Osteoblast (primary cell): ENCODE measurements at regions not wholly inside any gene's neighbourhood (a gene's known extent, or its start where the extent isn't known, plus 50 kb on each side); places are given as distances from the start of the nearest gene placed in this dataset.
A peak's percentile ranks its signal among the peaks of the same experiment; 100 is the strongest.

Experiments
- DNase-seq: peaks from one replicate; pipeline ENCODE4 v3.0.0; 2011; ENCODE audit warnings: low spot score, mixed read lengths; ENCODE audit not compliant: insufficient read length; ENCODE audit errors: missing footprints
- H2AFZ ChIP-seq: 2 replicates; pipeline ENCODE4 v1.6.0; 2011; ENCODE audit warnings: mild to moderate bottlenecking, low read length
- H3K27ac ChIP-seq: 2 replicates; pipeline ENCODE4 v1.5.1; 2011; ENCODE audit warnings: mild to moderate bottlenecking, low read depth, low read length, moderate library complexity
- H3K27me3 ChIP-seq: 2 replicates; pipeline ENCODE4 v1.6.0; 2012; ENCODE audit warnings: mild to moderate bottlenecking, control low read depth, inconsistent platforms, low read length, moderate library complexity; ENCODE audit not compliant: insufficient read depth
- H3K36me3 ChIP-seq: 2 replicates; pipeline ENCODE4 v1.5.1; 2011; ENCODE audit warnings: mild to moderate bottlenecking, low read length, control low read depth, moderate library complexity; ENCODE audit not compliant: insufficient read depth
- H3K4me1 ChIP-seq: 2 replicates; pipeline ENCODE4 v1.5.1; 2011; ENCODE audit warnings: mild to moderate bottlenecking, low read length, control low read depth, moderate library complexity; ENCODE audit not compliant: insufficient read depth
- H3K4me2 ChIP-seq: 2 replicates; pipeline ENCODE4 v1.6.0; 2011; ENCODE audit warnings: mild to moderate bottlenecking, low read length; ENCODE audit not compliant: insufficient read depth
- H3K4me3 ChIP-seq: fragments of 200-600 bp; sonication (generic); 3 replicates; pipeline ENCODE4 v1.5.1; 2012; ENCODE audit warnings: mild to moderate bottlenecking, low read length, inconsistent platforms; ENCODE audit not compliant: insufficient read depth
- H3K79me2 ChIP-seq: 2 replicates; pipeline ENCODE4 v1.6.0; 2012; ENCODE audit warnings: mild to moderate bottlenecking, low read length, control low read depth, inconsistent platforms; ENCODE audit not compliant: insufficient read depth
- H3K9me3 ChIP-seq: 2 replicates; pipeline ENCODE4 v1.5.1; 2011; ENCODE audit warnings: low read depth, low read length, control low read depth
- H4K20me1 ChIP-seq: 2 replicates; pipeline ENCODE4 v1.6.0; 2012; ENCODE audit warnings: mild to moderate bottlenecking, low read length, control low read depth; ENCODE audit not compliant: insufficient read depth
- TF ChIP-seq, protein P1 (sequence below): IDR thresholded peaks from 2 replicates; pipeline ENCODE4 v1.5.1; 2011; ENCODE audit warnings: mild to moderate bottlenecking, low read depth, low read length, moderate library complexity; ENCODE audit errors: extremely low read depth

DNA sequence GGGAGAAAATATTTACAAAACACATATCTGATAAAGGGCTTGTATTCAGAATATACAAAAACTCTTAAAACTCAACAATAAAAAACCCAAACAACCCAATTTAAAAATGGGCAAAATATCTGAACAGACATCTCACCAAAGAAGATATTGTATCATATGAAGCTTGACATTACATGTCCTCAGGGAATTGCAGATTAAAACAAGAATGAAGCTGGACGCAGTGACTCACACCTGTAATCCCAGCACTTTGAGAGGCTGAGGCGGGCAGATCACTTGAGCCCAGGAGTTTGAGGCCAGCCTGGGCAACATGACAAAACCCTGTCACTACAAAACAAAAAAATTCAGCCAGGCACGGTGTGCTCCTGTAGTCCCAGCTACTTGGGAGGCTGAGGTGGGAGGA is 135.4 kb upstream of the AKIRIN2 start:
- Histone ChIP-seq H3K79me2 (no peaks in the 10 kb centered on the region), H3K9me3 (no peaks in the 10 kb centered on the region), H4K20me1 (no peaks in the 10 kb centered on the region), H2AFZ (no peak overlapping the region), H3K4me2 (no peak overlapping the region), H3K4me1 (peaks cover 2% of the 10 kb centered on the region), H3K27ac (no peak overlapping the region), H3K4me3 (no peak overlapping the region), H3K36me3 (no peaks in the 10 kb centered on the region), H3K27me3 (peaks cover 2% of the 10 kb centered on the region)
- DNase-seq, result no peak
- TF ChIP-seq, protein P1, sequence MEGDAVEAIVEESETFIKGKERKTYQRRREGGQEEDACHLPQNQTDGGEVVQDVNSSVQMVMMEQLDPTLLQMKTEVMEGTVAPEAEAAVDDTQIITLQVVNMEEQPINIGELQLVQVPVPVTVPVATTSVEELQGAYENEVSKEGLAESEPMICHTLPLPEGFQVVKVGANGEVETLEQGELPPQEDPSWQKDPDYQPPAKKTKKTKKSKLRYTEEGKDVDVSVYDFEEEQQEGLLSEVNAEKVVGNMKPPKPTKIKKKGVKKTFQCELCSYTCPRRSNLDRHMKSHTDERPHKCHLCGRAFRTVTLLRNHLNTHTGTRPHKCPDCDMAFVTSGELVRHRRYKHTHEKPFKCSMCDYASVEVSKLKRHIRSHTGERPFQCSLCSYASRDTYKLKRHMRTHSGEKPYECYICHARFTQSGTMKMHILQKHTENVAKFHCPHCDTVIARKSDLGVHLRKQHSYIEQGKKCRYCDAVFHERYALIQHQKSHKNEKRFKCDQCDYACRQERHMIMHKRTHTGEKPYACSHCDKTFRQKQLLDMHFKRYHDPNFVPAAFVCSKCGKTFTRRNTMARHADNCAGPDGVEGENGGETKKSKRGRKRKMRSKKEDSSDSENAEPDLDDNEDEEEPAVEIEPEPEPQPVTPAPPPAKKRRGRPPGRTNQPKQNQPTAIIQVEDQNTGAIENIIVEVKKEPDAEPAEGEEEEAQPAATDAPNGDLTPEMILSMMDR, result no peak

DNA sequence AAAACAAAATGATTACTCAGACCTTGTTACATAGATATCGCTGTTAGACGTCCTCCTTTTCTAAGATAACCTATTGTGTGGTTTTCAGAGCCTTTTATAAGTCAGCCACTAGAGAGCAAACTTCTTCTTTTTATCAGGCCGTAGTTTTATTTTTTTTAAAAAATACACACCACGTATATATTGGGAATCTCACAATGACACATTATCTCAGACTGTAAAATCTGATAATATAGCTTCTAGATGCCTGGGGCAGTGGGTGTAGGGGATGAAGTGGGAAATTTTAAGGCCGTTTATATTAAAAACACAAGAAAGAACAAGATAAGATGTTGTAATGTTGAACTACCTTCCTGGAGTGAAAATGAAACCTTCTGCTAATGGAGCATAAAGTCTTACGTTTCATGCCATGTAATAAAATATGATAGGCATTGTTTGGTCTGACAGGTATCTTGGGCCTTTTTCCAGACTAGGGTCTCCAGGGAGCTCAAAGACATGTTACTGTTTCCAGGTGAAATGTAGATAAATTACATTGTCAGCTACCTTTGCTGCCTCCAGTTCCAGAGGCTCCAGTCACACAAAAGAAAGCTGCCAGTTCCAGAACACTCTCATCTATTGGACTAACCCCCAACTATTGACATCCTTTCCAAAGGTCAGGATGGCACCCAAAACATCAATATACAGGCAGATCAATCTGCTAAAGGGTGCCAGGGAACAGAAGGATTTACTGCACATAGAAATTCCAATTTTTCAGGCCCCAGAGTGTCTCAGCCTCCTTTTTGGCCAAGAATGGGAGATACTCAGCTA is 130.2 kb upstream of the AKIRIN2 start:
- TF ChIP-seq, protein P1, result peak; percentile 52
- Histone ChIP-seq H3K4me1 (peaks cover 4% of the 10 kb centered on the region), H3K27ac (peak overlapping the region; percentile 63), H3K79me2 (no peaks in the 10 kb centered on the region), H4K20me1 (no peaks in the 10 kb centered on the region), H3K36me3 (no peaks in the 10 kb centered on the region), H3K9me3 (no peaks in the 10 kb centered on the region), H3K4me2 (peak overlapping the region; percentile 90), H3K4me3 (peak overlapping the region; percentile 72), H2AFZ (peak overlapping the region; percentile 84), H3K27me3 (peaks cover 9% of the 10 kb centered on the region)
- no peak for DNase-seq

GRCh38 chr6:87830907-87831306 is 128.9 kb upstream of the AKIRIN2 start:
- no peak for DNase-seq
- no peaks in the 10 kb centered on the region for H3K9me3 ChIP-seq
- no peaks in the 10 kb centered on the region for H3K79me2 ChIP-seq
- H2AFZ ChIP-seq, result no peak overlapping the region
- H3K36me3 ChIP-seq, result no peaks in the 10 kb centered on the region
- no peak overlapping the region for H3K4me3 ChIP-seq
- H3K27me3 ChIP-seq, result peaks cover 13% of the 10 kb centered on the region
- peaks cover 4% of the 10 kb centered on the region for H3K4me1 ChIP-seq
- TF ChIP-seq, protein P1, result no peak
- no peak overlapping the region for H3K27ac ChIP-seq
- H4K20me1 ChIP-seq, result no peaks in the 10 kb centered on the region
- H3K4me2 ChIP-seq, result no peak overlapping the region

DNA sequence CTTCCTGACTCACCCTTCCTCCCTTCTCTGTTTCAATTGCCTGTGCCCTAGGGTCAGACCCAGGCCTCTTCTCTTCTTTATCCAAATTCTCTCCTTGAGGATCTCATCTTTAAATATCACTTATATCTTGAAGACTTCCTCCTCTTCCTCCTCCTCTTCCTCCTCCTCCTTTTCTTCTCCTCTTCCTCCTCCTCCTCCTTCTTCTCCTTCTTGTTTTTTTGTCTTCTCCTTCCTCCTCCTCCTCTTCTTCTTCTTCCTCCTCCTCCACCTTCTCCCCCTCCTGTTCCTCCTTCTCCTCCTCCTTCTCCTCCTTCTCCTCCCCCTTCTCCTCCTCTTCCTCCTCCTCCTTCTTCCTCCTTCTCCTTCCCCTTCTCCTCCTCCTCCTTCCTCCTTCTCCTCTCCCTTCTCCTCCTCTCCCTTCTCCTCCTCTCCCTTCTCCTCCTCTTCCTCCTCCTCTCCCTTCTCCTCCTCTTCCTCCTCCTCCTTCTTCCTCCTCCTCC is 127.6 kb upstream of the AKIRIN2 start:
- no peak overlapping the region for H3K4me2 ChIP-seq
- H2AFZ ChIP-seq, result no peak overlapping the region
- H3K27me3 ChIP-seq, result peaks cover 13% of the 10 kb centered on the region
- DNase-seq, result no peak
- no peaks in the 10 kb centered on the region for H4K20me1 ChIP-seq
- H3K27ac ChIP-seq, result no peak overlapping the region
- no peak overlapping the region for H3K4me3 ChIP-seq
- H3K36me3 ChIP-seq, result no peaks in the 10 kb centered on the region
- H3K9me3 ChIP-seq, result no peaks in the 10 kb centered on the region
- peaks cover 4% of the 10 kb centered on the region for H3K4me1 ChIP-seq
- TF ChIP-seq, protein P1, result no peak
- H3K79me2 ChIP-seq, result no peaks in the 10 kb centered on the region
